GM10266 (cell line): ENCODE measurements at regions not wholly inside any gene's neighbourhood (a gene's known extent, or its start where the extent isn't known, plus 50 kb on each side); places are given as distances from the start of the nearest gene placed in this dataset.

Experiments
- DNase-seq: peaks from one replicate; pipeline ENCODE4 v3.0.0; 2012; ENCODE audit errors: extremely low spot score
- TF ChIP-seq, protein P1 (sequence below): IDR thresholded peaks from 2 replicates; pipeline ENCODE4 v1.5.1; 2012; ENCODE audit warnings: mild to moderate bottlenecking, low read depth; ENCODE audit not compliant: control insufficient read depth, insufficient read depth; ENCODE audit errors: missing control alignments

DNA sequence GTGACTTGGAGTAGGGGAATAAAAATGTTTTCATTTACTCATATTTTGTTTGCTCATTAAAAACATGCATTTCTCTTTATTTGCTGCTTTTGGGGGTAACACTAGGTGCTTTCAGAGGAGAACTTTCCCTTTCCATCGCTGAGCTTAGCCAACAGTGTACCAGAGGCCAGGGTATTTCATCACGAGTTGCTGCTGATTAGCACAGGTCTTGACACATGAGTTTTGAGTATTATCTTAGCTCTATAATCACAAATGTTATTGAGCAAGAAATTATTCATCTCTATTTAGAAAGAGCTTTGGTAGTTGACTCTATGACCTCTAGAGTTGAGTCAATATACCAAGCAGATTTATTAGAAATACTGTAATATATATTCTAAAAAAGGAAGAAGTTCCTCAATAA is 375.9 kb downstream of the NXPH1 start:
- DNase-seq: no peak
- TF ChIP-seq, protein P1, sequence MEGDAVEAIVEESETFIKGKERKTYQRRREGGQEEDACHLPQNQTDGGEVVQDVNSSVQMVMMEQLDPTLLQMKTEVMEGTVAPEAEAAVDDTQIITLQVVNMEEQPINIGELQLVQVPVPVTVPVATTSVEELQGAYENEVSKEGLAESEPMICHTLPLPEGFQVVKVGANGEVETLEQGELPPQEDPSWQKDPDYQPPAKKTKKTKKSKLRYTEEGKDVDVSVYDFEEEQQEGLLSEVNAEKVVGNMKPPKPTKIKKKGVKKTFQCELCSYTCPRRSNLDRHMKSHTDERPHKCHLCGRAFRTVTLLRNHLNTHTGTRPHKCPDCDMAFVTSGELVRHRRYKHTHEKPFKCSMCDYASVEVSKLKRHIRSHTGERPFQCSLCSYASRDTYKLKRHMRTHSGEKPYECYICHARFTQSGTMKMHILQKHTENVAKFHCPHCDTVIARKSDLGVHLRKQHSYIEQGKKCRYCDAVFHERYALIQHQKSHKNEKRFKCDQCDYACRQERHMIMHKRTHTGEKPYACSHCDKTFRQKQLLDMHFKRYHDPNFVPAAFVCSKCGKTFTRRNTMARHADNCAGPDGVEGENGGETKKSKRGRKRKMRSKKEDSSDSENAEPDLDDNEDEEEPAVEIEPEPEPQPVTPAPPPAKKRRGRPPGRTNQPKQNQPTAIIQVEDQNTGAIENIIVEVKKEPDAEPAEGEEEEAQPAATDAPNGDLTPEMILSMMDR: no peak

DNA sequence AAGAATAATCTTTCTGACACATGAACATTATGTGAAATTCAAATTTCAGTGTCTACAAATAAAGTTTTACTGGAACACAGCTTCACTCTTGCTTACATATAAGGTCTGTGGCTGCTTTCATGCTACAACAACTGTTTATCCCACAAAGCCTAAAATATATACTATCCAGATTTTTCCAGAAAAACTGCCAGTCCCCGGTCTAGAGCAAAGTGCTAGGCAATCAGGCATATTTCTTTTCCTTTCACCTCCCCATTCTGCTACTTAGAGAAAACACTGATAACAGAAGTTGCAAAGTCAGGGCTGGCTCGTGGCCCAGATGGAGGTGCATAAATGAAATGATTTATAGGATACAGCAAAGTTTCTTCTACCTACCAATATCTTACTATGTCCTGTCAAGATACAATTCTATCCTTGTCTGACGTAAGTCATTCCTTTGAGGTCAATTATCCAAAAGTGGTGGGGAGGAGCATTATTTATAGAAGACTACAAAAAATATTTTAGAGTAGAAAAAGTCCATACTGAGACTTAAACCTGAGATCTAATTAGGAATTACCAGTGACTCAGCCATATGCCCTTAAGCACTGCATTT is 384.1 kb downstream of the NXPH1 start:
- TF ChIP-seq, protein P1: no peak
- no peak for DNase-seq

DNA sequence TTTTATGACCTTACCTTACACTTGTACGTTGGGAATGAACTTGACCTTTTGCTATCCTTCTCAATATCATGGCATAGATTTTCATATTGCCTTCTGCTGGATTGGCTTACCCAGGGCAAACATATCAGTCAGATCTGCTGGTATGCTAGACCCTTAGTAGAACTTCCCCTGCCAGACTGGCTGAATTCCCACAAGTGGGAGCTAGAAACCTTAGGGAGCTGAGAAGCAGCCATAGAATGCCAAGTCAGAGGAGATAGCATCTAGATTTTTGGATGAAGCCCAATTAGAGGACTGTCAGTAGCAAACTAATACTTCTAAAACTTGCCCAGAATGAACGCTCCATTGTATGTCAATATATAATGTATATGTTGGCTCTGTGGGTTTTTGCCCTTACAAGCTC is 385.0 kb downstream of the NXPH1 start:
- DNase-seq: no peak

DNA sequence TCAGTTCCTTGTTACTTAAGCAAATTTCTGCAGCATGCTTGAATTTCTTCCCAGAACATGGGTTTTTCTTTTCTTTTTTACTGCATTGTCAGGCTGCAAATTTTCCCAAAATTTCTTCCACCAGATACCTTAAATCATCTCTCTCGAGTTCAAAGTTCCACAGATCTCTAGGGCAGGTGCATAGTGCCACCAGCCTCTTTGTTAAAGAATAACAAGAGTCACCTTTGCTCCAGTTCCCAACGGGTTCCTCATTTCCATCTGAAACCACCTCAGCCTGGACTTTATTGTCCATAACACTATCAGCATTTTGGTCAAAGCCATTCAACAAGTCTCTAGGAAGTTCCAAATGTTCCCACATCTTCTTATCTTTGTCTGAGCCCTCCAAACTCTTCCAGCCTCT is 389.2 kb downstream of the NXPH1 start:
- TF ChIP-seq, protein P1: no peak
- DNase-seq: no peak

More for the DNA sequence above, 385.0 kb downstream of the NXPH1 start:
- TF ChIP-seq, protein P1: no peak

DNA sequence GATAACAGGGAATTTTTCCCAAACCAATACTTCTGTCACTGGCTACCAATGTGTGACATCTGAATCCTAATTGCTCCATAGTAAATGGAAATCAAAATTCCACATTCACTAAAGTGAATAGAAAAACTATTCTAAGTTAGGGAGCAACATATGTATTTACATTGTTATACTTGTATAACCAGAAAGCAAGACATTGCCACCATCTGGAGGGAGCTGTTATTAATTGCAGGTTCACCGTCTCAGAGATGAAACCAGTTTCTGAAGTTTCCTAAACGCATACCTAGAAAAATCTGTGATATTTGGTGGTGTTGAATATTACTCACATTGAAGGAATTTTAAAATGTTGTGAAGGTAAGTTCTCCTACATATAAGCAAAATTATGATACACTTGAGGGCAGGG is 390.1 kb downstream of the NXPH1 start:
- TF ChIP-seq, protein P1: no peak
- no peak for DNase-seq

DNA sequence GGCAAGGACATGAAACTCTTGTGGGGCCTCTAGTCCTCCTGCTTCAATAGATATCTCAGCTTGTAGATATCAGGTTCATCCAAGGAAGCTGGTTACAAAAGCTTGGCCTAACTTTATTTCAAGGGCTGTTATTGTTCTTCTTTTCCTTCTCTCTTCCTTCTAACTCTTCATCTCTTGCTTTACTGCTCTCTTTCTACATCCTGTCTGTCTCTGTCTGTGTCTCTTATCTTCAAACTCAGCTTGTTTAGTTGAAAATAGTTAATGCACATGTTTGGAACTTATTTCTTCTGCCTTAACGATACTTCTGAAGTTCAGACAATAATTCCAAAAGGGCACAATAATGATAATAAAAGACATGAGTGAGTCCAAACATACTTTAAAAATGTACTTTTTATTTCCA is 393.9 kb downstream of the NXPH1 start:
- TF ChIP-seq, protein P1: no peak
- DNase-seq: no peak

DNA sequence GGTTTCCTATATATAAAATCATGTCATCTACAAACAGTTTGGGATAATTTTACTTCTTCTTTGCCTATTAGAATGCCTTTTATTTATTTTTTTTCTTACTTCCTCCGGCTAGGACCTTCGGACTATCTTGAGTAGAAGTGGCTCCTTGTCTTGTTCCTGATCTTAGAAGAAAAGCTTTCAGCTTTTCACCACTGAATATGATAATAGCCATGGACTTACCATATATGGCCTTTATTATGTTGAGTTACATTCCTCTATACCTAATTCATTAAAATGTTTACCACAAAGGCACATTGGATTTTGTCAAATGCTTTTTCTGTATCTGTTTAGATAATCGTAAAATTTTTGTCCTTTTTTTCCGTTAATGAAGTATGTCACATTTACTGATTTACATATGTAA is 395.7 kb downstream of the NXPH1 start:
- TF ChIP-seq, protein P1: no peak
- DNase-seq: no peak
